HEK293 (cell line): ENCODE measurements at regions not wholly inside any gene's neighbourhood (a gene's known extent, or its start where the extent isn't known, plus 50 kb on each side); places are given as distances from the start of the nearest gene placed in this dataset.

Experiments
- CTCF ChIA-PET: fragments of 350-600 bp; formaldehyde crosslinking; extraction: SDS; loops from one replicate; lab custom pipeline; 2021; ENCODE audit warnings: antibody characterized with exemption; lab: Yijun Ruan, JAX
- POLR2A ChIA-PET: fragments of 300-600 bp; formaldehyde crosslinking; extraction: SDS; loops from one replicate; lab custom pipeline; 2020; ENCODE audit warnings: antibody characterized with exemption, inconsistent platforms; lab: Yijun Ruan, JAX
- H3K27ac ChIP-seq: fragments of 200-500 bp; sonication (Bioruptor generic); 2 replicates; pipeline ENCODE4 v1.5.1; 2014; ENCODE audit warnings: low read depth, low read length, control low read depth, inconsistent platforms; ENCODE audit errors: extremely low read depth
- H3K36me3 ChIP-seq, 2 experiments: fragments of 200-500 bp in 1 of 2; sonication (Bioruptor generic) in 1 of 2; 1 replicate in 1 of 2; 2 replicates in 1 of 2; pipeline ENCODE4 v1.5.1; 2014 to 2017; ENCODE audit warnings: inconsistent platforms in 2 of 2, low read length in 2 of 2; ENCODE audit not compliant: control insufficient read depth in 2 of 2, insufficient read depth in 1 of 2
- H3K4me1 ChIP-seq: fragments of 200-500 bp; sonication (Bioruptor generic); 2 replicates; pipeline ENCODE4 v1.5.1; 2014; ENCODE audit warnings: mild to moderate bottlenecking, low read length, inconsistent platforms; ENCODE audit not compliant: control insufficient read depth, insufficient read depth
- H3K4me3 ChIP-seq: 2 replicates; pipeline ENCODE4 v1.5.1; 2011; ENCODE audit warnings: low read depth, mild to moderate bottlenecking, control low read depth, low read length, moderate library complexity
- H3K9me3 ChIP-seq: fragments of 200-500 bp; sonication (Bioruptor generic); 2 replicates; pipeline ENCODE4 v1.5.1; 2014; ENCODE audit warnings: low read depth, low read length, inconsistent platforms; ENCODE audit not compliant: control insufficient read depth, insufficient read depth
- OVOL3 ChIP-seq: fragments of 450-650 bp; formaldehyde crosslinking; IDR thresholded peaks from 2 replicates; pipeline ENCODE4 v1.5.1; 2016; ENCODE audit warnings: missing biosample characterization, missing genetic modification characterization
- REST ChIP-seq: fragments of 450-650 bp; formaldehyde crosslinking; IDR thresholded peaks from 2 replicates; pipeline ENCODE4 v1.5.1; 2016; ENCODE audit warnings: missing biosample characterization, missing genetic modification characterization
- SCRT2 ChIP-seq: fragments of 450-650 bp; formaldehyde crosslinking; IDR thresholded peaks from 2 replicates; pipeline ENCODE4 v1.5.1; 2016; ENCODE audit warnings: missing biosample characterization, missing genetic modification characterization
- ZBTB6 ChIP-seq: fragments of 450-650 bp; formaldehyde crosslinking; IDR thresholded peaks from 2 replicates; pipeline ENCODE4 v1.5.1; 2017; ENCODE audit warnings: missing biosample characterization, missing genetic modification characterization
- ZBTB7A ChIP-seq: fragments of 450-650 bp; formaldehyde crosslinking; IDR thresholded peaks from 2 replicates; pipeline ENCODE4 v1.5.1; 2016; ENCODE audit warnings: low read depth, missing biosample characterization, missing genetic modification characterization
- ZEB2 ChIP-seq: fragments of 450-650 bp; formaldehyde crosslinking; IDR thresholded peaks from 2 replicates; pipeline ENCODE4 v1.5.1; 2016; ENCODE audit warnings: missing biosample characterization, missing genetic modification characterization
- ZNF10 ChIP-seq: fragments of 450-650 bp; formaldehyde crosslinking; IDR thresholded peaks from 2 replicates; pipeline ENCODE4 v1.5.1; 2017; ENCODE audit warnings: missing biosample characterization, missing genetic modification characterization
- ZNF121 ChIP-seq: fragments of 450-650 bp; formaldehyde crosslinking; IDR thresholded peaks from 2 replicates; pipeline ENCODE4 v1.5.1; 2016; ENCODE audit warnings: missing biosample characterization, missing genetic modification characterization
- ZNF132 ChIP-seq: fragments of 450-650 bp; formaldehyde crosslinking; IDR thresholded peaks from 2 replicates; pipeline ENCODE4 v1.5.1; 2017; ENCODE audit warnings: missing biosample characterization, missing genetic modification characterization, borderline replicate concordance
- ZNF140 ChIP-seq: fragments of 450-650 bp; formaldehyde crosslinking; IDR thresholded peaks from 2 replicates; pipeline ENCODE4 v1.5.1; 2016; ENCODE audit warnings: missing biosample characterization, missing genetic modification characterization
- ZNF169 ChIP-seq: fragments of 450-650 bp; formaldehyde crosslinking; IDR thresholded peaks from 2 replicates; pipeline ENCODE4 v1.5.1; 2016; ENCODE audit warnings: missing biosample characterization, missing genetic modification characterization
- ZNF175 ChIP-seq: fragments of 450-650 bp; formaldehyde crosslinking; IDR thresholded peaks from 2 replicates; pipeline ENCODE4 v1.5.1; 2016; ENCODE audit warnings: missing biosample characterization, missing genetic modification characterization
- ZNF184 ChIP-seq: fragments of 450-650 bp; IDR thresholded peaks from 2 replicates; pipeline ENCODE4 v1.5.1; 2018; ENCODE audit warnings: missing biosample characterization, mild to moderate bottlenecking, missing genetic modification characterization
- ZNF37A ChIP-seq: fragments of 450-650 bp; IDR thresholded peaks from 2 replicates; pipeline ENCODE4 v1.5.1; 2018; ENCODE audit warnings: missing biosample characterization, missing genetic modification characterization
- ZNF394 ChIP-seq: fragments of 450-650 bp; formaldehyde crosslinking; IDR thresholded peaks from 2 replicates; pipeline ENCODE4 v1.5.1; 2016; ENCODE audit warnings: missing biosample characterization, missing genetic modification characterization, mild to moderate bottlenecking, moderate library complexity, borderline replicate concordance
- ZNF423 ChIP-seq: fragments of 450-650 bp; formaldehyde crosslinking; IDR thresholded peaks from 2 replicates; pipeline ENCODE4 v1.5.1; 2016; ENCODE audit warnings: missing biosample characterization, missing genetic modification characterization
- ZNF48 ChIP-seq: fragments of 450-650 bp; formaldehyde crosslinking; IDR thresholded peaks from 2 replicates; pipeline ENCODE4 v1.5.1; 2016; ENCODE audit warnings: missing biosample characterization, missing genetic modification characterization
- ZNF514 ChIP-seq: fragments of 450-650 bp; formaldehyde crosslinking; IDR thresholded peaks from 2 replicates; pipeline ENCODE4 v1.5.1; 2016; ENCODE audit warnings: missing biosample characterization, missing genetic modification characterization
- ZNF521 ChIP-seq: fragments of 450-650 bp; formaldehyde crosslinking; IDR thresholded peaks from 2 replicates; pipeline ENCODE4 v1.5.1; 2017; ENCODE audit warnings: missing biosample characterization, mild to moderate bottlenecking, missing genetic modification characterization
- ZNF560 ChIP-seq: fragments of 450-650 bp; formaldehyde crosslinking; IDR thresholded peaks from 2 replicates; pipeline ENCODE4 v1.5.1; 2017; ENCODE audit warnings: missing biosample characterization, missing genetic modification characterization, borderline replicate concordance
- ZNF596 ChIP-seq: fragments of 450-650 bp; IDR thresholded peaks from 2 replicates; pipeline ENCODE4 v1.5.0; 2018; ENCODE audit warnings: missing biosample characterization, mild to moderate bottlenecking, missing genetic modification characterization, moderate library complexity
- ZNF610 ChIP-seq: fragments of 450-650 bp; formaldehyde crosslinking; IDR thresholded peaks from 2 replicates; pipeline ENCODE4 v1.5.1; 2016; ENCODE audit warnings: missing biosample characterization, missing genetic modification characterization, borderline replicate concordance
- ZNF621 ChIP-seq: fragments of 450-650 bp; formaldehyde crosslinking; IDR thresholded peaks from 2 replicates; pipeline ENCODE4 v1.5.1; 2017; ENCODE audit warnings: missing biosample characterization, missing genetic modification characterization
- ZNF629 ChIP-seq: fragments of 450-650 bp; formaldehyde crosslinking; IDR thresholded peaks from 2 replicates; pipeline ENCODE4 v1.5.1; 2017; ENCODE audit warnings: missing biosample characterization, missing genetic modification characterization
- ZNF677 ChIP-seq: fragments of 450-650 bp; IDR thresholded peaks from 2 replicates; pipeline ENCODE4 v1.5.0; 2018; ENCODE audit warnings: missing biosample characterization, mild to moderate bottlenecking, missing genetic modification characterization, moderate library complexity

GRCh38 chr2:29995241-29995640, 73.9 kb upstream of the ALK start:
- H3K4me3 ChIP-seq = no peak overlapping the region
- ChIA-PET POLR2A (interaction anchor here (0.6 kb wide), 1 partner anchor 310 kb away, joined by 4 read pairs; no protein-coding TSS in a partner anchor), CTCF (no interaction called here)
- no peaks in the 10 kb centered on the region for H3K36me3 ChIP-seq
- no peaks in the 10 kb centered on the region for H3K9me3 ChIP-seq
- no peaks in the 10 kb centered on the region for H3K4me1 ChIP-seq
- TF ChIP-seq ZNF394 (tag by site-specific recombination) (no peak), ZNF514 (no peak), ZBTB6 (tag by site-specific recombination) (no peak), OVOL3 (tag by site-specific recombination) (no peak), ZBTB7A (no peak), ZNF629 (tag by site-specific recombination) (no peak), ZNF596 (tag by site-specific recombination) (no peak), ZNF121 (tag by site-specific recombination) (no peak), ZNF184 (no peak), ZNF423 (tag by site-specific recombination) (no peak), ZNF132 (no peak), ZNF677 (tag by site-specific recombination) (no peak), ZNF521 (tag by site-specific recombination) (no peak), ZNF10 (tag by site-specific recombination) (no peak)
- TF ChIP-seq, all 188 proteins: peak for 0
- no peak overlapping the region for H3K27ac ChIP-seq

GRCh38 chr2:30003128-30003527, 81.7 kb upstream of the ALK start:
- no peak overlapping the region for H3K27ac ChIP-seq
- H3K4me3 ChIP-seq = no peak overlapping the region
- TF ChIP-seq ZNF37A (tag by site-specific recombination) = no peak
- TF ChIP-seq ZNF140 (tag by site-specific recombination) = no peak
- TF ChIP-seq ZNF610 (tag by site-specific recombination) = no peak
- no peak for TF ChIP-seq ZEB2
- no peak for TF ChIP-seq ZNF521 (tag by site-specific recombination)
- TF ChIP-seq ZNF169 = no peak
- TF ChIP-seq SCRT2 (tag by site-specific recombination) = no peak
- TF ChIP-seq ZNF621 = no peak
- no peak for TF ChIP-seq ZNF48 (tag by site-specific recombination)
- TF ChIP-seq REST = no peak
- TF ChIP-seq ZNF175 (tag by site-specific recombination) = no peak
- TF ChIP-seq ZNF560 (tag by site-specific recombination) = no peak
- no peaks in the 10 kb centered on the region for H3K9me3 ChIP-seq
- no peaks in the 10 kb centered on the region for H3K4me1 ChIP-seq
- CTCF ChIA-PET = no interaction called here
- POLR2A ChIA-PET = no interaction called here
- no peaks in the 10 kb centered on the region for H3K36me3 ChIP-seq
